ENCODE measurements at regions not wholly inside any gene's neighbourhood (a gene's known extent, or its start where the extent isn't known, plus 50 kb on each side); places are given as distances from the start of the nearest gene placed in this dataset.

DNA sequence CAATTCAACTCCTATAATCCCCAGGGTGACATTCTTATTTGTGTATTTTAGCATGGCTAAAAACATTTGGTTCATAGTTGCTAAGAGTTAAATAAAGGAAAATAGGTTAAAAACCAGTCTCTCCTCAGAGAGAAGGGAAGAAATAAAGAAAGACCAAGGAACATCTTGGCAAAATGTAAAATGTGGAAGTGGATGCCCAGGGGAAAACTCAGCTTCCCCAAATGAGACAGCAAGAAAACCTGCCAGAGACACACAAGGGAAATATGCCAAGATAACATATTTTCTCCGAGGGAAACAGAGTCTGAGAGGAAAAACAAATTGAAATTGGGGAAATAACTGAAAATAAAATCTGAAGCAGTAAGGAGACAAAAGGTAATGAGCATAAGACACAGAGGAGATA lies 1569.3 kb downstream of the PCDH18 start:
- TF ChIP-seq, protein P1, sequence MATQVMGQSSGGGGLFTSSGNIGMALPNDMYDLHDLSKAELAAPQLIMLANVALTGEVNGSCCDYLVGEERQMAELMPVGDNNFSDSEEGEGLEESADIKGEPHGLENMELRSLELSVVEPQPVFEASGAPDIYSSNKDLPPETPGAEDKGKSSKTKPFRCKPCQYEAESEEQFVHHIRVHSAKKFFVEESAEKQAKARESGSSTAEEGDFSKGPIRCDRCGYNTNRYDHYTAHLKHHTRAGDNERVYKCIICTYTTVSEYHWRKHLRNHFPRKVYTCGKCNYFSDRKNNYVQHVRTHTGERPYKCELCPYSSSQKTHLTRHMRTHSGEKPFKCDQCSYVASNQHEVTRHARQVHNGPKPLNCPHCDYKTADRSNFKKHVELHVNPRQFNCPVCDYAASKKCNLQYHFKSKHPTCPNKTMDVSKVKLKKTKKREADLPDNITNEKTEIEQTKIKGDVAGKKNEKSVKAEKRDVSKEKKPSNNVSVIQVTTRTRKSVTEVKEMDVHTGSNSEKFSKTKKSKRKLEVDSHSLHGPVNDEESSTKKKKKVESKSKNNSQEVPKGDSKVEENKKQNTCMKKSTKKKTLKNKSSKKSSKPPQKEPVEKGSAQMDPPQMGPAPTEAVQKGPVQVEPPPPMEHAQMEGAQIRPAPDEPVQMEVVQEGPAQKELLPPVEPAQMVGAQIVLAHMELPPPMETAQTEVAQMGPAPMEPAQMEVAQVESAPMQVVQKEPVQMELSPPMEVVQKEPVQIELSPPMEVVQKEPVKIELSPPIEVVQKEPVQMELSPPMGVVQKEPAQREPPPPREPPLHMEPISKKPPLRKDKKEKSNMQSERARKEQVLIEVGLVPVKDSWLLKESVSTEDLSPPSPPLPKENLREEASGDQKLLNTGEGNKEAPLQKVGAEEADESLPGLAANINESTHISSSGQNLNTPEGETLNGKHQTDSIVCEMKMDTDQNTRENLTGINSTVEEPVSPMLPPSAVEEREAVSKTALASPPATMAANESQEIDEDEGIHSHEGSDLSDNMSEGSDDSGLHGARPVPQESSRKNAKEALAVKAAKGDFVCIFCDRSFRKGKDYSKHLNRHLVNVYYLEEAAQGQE (IDR thresholded peaks at IDR 0.05; ENCODE audit: insufficient replicate concordance, low read depth): no peak
- TF ChIP-seq SPI1 (IDR thresholded peaks at IDR 0.05; ENCODE audit: borderline replicate concordance, low read depth): peak; percentile 40; the same call in 1 of the 2 replicates
- Histone ChIP-seq H3K27ac (replicated peaks) (no peak overlapping the region), H3K4me3 (replicated peaks; ENCODE audit: insufficient read depth, low read length) (no peak overlapping the region), H3K27me3 (ENCODE audit: insufficient read depth, poor library complexity, severe bottlenecking) (no peaks in the 10 kb centered on the region)
- DNase-seq (ENCODE audit: low read depth in 1 of 2, low spot score in 1 of 2): no peak

DNA sequence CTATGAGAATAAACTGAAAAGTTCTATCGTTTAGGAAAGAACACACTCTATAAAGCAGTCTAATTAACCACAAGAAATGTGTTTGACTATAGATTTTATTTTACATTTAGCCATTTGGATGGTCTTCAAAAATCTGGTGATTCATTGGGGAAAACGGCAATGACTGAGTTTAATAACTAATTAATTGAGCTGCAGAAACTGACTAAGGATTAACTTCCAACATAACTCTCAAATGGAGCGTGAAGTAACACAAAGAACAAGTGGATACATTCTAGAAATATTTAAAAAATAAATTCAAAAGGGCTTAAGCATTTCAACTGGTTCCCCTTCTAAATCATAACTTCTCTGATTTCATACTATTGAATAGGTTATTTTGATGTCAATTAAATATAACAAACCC lies 1582.4 kb downstream of the PCDH18 start:
- H3K27me3 ChIP-seq (ENCODE audit: insufficient read depth, poor library complexity, severe bottlenecking): no peaks in the 10 kb centered on the region
- TF ChIP-seq GABPA (IDR thresholded peaks at IDR 0.05; ENCODE audit: low read depth): no peak
- DNase-seq (ENCODE audit: low read depth in 1 of 2, low spot score in 1 of 2): no peak
- no peak overlapping the region for H3K27ac ChIP-seq (replicated peaks)
- no peak overlapping the region for H3K4me3 ChIP-seq (replicated peaks; ENCODE audit: insufficient read depth, low read length)

DNA sequence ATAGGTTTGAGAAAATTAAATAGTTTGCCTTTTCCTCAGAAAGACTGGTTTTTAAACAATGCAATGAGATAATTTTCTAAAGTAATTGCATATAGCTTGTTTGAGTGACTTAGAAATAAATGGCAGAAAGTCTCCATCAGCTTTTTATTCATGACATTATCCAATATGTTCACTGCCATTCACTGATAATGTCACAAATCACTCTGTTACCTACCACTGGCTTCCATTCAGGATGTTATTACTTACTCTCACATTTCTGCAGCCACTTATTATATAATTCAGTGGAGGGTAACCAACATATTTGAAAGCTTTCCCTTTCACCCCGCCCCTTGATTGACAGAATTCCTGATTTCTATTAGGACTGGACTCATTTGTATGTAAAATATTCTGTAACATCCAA lies 1583.5 kb downstream of the PCDH18 start:
- no peak for DNase-seq (ENCODE audit: low read depth in 1 of 2, low spot score in 1 of 2)
- Histone ChIP-seq H3K4me3 (replicated peaks; ENCODE audit: insufficient read depth, low read length) (no peak overlapping the region), H3K27me3 (ENCODE audit: insufficient read depth, poor library complexity, severe bottlenecking) (no peaks in the 10 kb centered on the region), H3K27ac (replicated peaks) (no peak overlapping the region)
- TF ChIP-seq, protein P1 (IDR thresholded peaks at IDR 0.05; ENCODE audit: insufficient replicate concordance, low read depth): no peak
- TF ChIP-seq, protein P2, sequence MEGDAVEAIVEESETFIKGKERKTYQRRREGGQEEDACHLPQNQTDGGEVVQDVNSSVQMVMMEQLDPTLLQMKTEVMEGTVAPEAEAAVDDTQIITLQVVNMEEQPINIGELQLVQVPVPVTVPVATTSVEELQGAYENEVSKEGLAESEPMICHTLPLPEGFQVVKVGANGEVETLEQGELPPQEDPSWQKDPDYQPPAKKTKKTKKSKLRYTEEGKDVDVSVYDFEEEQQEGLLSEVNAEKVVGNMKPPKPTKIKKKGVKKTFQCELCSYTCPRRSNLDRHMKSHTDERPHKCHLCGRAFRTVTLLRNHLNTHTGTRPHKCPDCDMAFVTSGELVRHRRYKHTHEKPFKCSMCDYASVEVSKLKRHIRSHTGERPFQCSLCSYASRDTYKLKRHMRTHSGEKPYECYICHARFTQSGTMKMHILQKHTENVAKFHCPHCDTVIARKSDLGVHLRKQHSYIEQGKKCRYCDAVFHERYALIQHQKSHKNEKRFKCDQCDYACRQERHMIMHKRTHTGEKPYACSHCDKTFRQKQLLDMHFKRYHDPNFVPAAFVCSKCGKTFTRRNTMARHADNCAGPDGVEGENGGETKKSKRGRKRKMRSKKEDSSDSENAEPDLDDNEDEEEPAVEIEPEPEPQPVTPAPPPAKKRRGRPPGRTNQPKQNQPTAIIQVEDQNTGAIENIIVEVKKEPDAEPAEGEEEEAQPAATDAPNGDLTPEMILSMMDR (IDR thresholded peaks at IDR 0.05; ENCODE audit: insufficient read depth, low read length): no peak
- TF ChIP-seq GABPA (IDR thresholded peaks at IDR 0.05; ENCODE audit: low read depth): no peak
- no peak for TF ChIP-seq SPI1 (IDR thresholded peaks at IDR 0.05; ENCODE audit: borderline replicate concordance, low read depth)
- TF ChIP-seq POLR2AphosphoS5 (IDR thresholded peaks at IDR 0.05; ENCODE audit: low read depth): no peak

DNA sequence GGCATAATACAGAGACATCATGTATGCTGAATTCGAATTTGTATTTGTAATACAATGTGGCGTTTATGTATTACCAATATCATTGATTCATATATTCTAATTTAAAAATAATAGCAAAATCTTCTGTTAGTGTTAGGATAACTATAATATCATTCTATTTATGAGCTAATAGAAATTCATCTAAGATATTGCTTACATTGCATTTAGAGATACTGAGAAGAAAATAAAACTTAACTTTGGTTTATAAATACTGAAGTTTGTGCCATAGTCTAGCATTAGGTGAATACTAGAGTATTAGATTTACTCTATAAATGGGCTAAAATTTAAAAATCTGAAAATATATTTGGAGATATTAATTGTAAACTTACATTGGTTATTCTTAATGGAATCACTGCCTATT lies 1590.6 kb downstream of the PCDH18 start:
- no peak for DNase-seq (ENCODE audit: low read depth in 1 of 2, low spot score in 1 of 2)
- H3K4me3 ChIP-seq (replicated peaks; ENCODE audit: insufficient read depth, low read length): no peak overlapping the region
- no peak overlapping the region for H3K27ac ChIP-seq (replicated peaks)
- TF ChIP-seq, protein P2 (IDR thresholded peaks at IDR 0.05; ENCODE audit: insufficient read depth, low read length): no peak
- TF ChIP-seq, protein P1 (IDR thresholded peaks at IDR 0.05; ENCODE audit: insufficient replicate concordance, low read depth): no peak
- TF ChIP-seq POLR2AphosphoS5 (IDR thresholded peaks at IDR 0.05; ENCODE audit: low read depth): no peak
- TF ChIP-seq GABPA (IDR thresholded peaks at IDR 0.05; ENCODE audit: low read depth): no peak
- TF ChIP-seq SPI1 (IDR thresholded peaks at IDR 0.05; ENCODE audit: borderline replicate concordance, low read depth): no peak
- H3K27me3 ChIP-seq (ENCODE audit: insufficient read depth, poor library complexity, severe bottlenecking): no peaks in the 10 kb centered on the region

Measured in HL-60 (cell line).